GM23338 (cell line): ENCODE measurements at regions not wholly inside any gene's neighbourhood (a gene's known extent, or its start where the extent isn't known, plus 50 kb on each side); places are given as distances from the start of the nearest gene placed in this dataset.

Experiments
- ATAC-seq: fragments of 200-7000 bp; cut with Tn5 transposase; 3 replicates; pipeline ENCODE4 v1.9.1; 2020
- DNase-seq: peaks from one replicate; pipeline ENCODE4 v3.0.0-alpha.2; 2015; ENCODE audit warnings: low spot score
- H2AFZ ChIP-seq: fragments of 200-600 bp; sonication (generic); 2 replicates; pipeline ENCODE4 v1.8.0; 2016; ENCODE audit warnings: antibody characterized with exemption, mild to moderate bottlenecking, moderate library complexity
- H3F3A ChIP-seq: fragments of 200-600 bp; sonication (generic); replicated peaks from 2 replicates; pipeline ENCODE4 v1.8.0; 2017; ENCODE audit warnings: antibody characterized with exemption, mixed run types, low read depth
- H3K27ac ChIP-seq: fragments of 200-600 bp; sonication (generic); 2 replicates; pipeline ENCODE4 v1.6.1; 2016; ENCODE audit warnings: low read depth
- H3K27me3 ChIP-seq: fragments of 200-600 bp; sonication (generic); 2 replicates; pipeline ENCODE4 v1.8.0; 2016; ENCODE audit warnings: mild to moderate bottlenecking, mixed run types, moderate library complexity; ENCODE audit not compliant: insufficient read depth
- H3K36me3 ChIP-seq: fragments of 200-600 bp; sonication (generic); 2 replicates; pipeline ENCODE4 v1.8.0; 2016; ENCODE audit warnings: mild to moderate bottlenecking; ENCODE audit not compliant: insufficient read depth
- H3K4me1 ChIP-seq: fragments of 200-600 bp; sonication (generic); 2 replicates; pipeline ENCODE4 v1.8.0; 2016; ENCODE audit warnings: mild to moderate bottlenecking, moderate library complexity; ENCODE audit not compliant: insufficient read depth
- H3K4me2 ChIP-seq: fragments of 200-600 bp; sonication (generic); 2 replicates; pipeline ENCODE4 v1.7.1; 2017; ENCODE audit warnings: mixed run types
- H3K4me3 ChIP-seq: fragments of 200-600 bp; sonication (generic); 2 replicates; pipeline ENCODE4 v1.6.1; 2016; ENCODE audit warnings: mixed run types
- H3K79me2 ChIP-seq: fragments of 200-600 bp; sonication (generic); replicated peaks from 2 replicates; pipeline ENCODE4 v1.8.0; 2017; ENCODE audit warnings: mild to moderate bottlenecking; ENCODE audit not compliant: insufficient read depth
- H3K9me2 ChIP-seq: fragments of 200-600 bp; sonication (generic); 2 replicates; pipeline ENCODE4 v1.8.0; 2017; ENCODE audit not compliant: insufficient read depth
- H4K20me1 ChIP-seq: fragments of 200-600 bp; sonication (generic); replicated peaks from 2 replicates; pipeline ENCODE4 v1.8.0; 2017; ENCODE audit warnings: mild to moderate bottlenecking; ENCODE audit not compliant: insufficient read depth
- H3K27ac Mint-ChIP-seq: 2 replicates; pipeline ENCODE4 v1.8.0; 2020; ENCODE audit warnings: inconsistent platforms, mild to moderate bottlenecking, moderate library complexity, mixed read lengths
- H3K27me3 Mint-ChIP-seq: 3 replicates; pipeline ENCODE4 v1.8.0; 2022; ENCODE audit warnings: low read depth, mild to moderate bottlenecking, moderate library complexity, mixed read lengths, inconsistent platforms; ENCODE audit not compliant: insufficient read depth, poor library complexity
- H3K36me3 Mint-ChIP-seq: 3 replicates; pipeline ENCODE4 v1.8.0; 2021; ENCODE audit warnings: low read depth, mild to moderate bottlenecking, inconsistent platforms, moderate library complexity, mixed read lengths
- H3K4me1 Mint-ChIP-seq: 3 replicates; pipeline ENCODE4 v1.8.0; 2020; ENCODE audit warnings: mild to moderate bottlenecking, inconsistent platforms, mixed read lengths
- H3K4me3 Mint-ChIP-seq: 3 replicates; pipeline ENCODE4 v1.8.0; 2021; ENCODE audit warnings: moderate library complexity, mild to moderate bottlenecking, inconsistent platforms, mixed read lengths
- H3K9me3 Mint-ChIP-seq: 3 replicates; pipeline ENCODE4 v1.8.0; 2020; ENCODE audit warnings: moderate library complexity, mild to moderate bottlenecking, inconsistent platforms, mixed read lengths
- CREB1 ChIP-seq: fragments of 250-450 bp; sonication (Bioruptor Pico); IDR thresholded peaks from 2 replicates; pipeline ENCODE4 v1.5.0; 2020; ENCODE audit warnings: low read depth, mild to moderate bottlenecking, moderate library complexity
- EZH2 ChIP-seq: fragments of 200-600 bp; sonication (generic); IDR thresholded peaks from one replicate; pipeline ENCODE4 v1.8.0; 2017; ENCODE audit warnings: antibody characterized with exemption, mild to moderate bottlenecking, low read depth; ENCODE audit not compliant: unreplicated experiment
- EZH2phosphoT487 ChIP-seq: fragments of 200-600 bp; sonication (generic); IDR thresholded peaks from one replicate; pipeline ENCODE4 v1.8.1; 2018; ENCODE audit warnings: antibody characterized with exemption; ENCODE audit not compliant: unreplicated experiment
- JUNB ChIP-seq: IDR thresholded peaks from one replicate; pipeline ENCODE4 v1.6.1; 2016; ENCODE audit warnings: antibody characterized with exemption; ENCODE audit not compliant: unreplicated experiment
- NANOG ChIP-seq: IDR thresholded peaks from 2 replicates; pipeline ENCODE4 v1.6.1; 2016; ENCODE audit warnings: antibody characterized with exemption, borderline replicate concordance
- POLR2AphosphoS5 ChIP-seq: IDR thresholded peaks from 2 replicates; pipeline ENCODE4 v1.6.1; 2016; ENCODE audit warnings: antibody characterized with exemption, low read depth
- ZNF114 ChIP-seq: fragments of 250-450 bp; sonication (Bioruptor Pico); IDR thresholded peaks from 2 replicates; pipeline ENCODE4 v1.5.0; 2020; ENCODE audit warnings: mild to moderate bottlenecking, moderate library complexity
- ZNF331 ChIP-seq: fragments of 250-450 bp; sonication (Bioruptor Pico); IDR thresholded peaks from 2 replicates; pipeline ENCODE4 v1.5.0; 2020; ENCODE audit warnings: low read depth, mild to moderate bottlenecking, moderate library complexity
- TF ChIP-seq, protein P1 (sequence below): IDR thresholded peaks from one replicate; pipeline ENCODE4 v1.6.1; 2018; ENCODE audit warnings: antibody characterized with exemption; ENCODE audit not compliant: unreplicated experiment
- TF ChIP-seq, protein P2 (sequence below): IDR thresholded peaks from 2 replicates; pipeline ENCODE4 v1.6.1; 2016; ENCODE audit warnings: antibody characterized with exemption

DNA sequence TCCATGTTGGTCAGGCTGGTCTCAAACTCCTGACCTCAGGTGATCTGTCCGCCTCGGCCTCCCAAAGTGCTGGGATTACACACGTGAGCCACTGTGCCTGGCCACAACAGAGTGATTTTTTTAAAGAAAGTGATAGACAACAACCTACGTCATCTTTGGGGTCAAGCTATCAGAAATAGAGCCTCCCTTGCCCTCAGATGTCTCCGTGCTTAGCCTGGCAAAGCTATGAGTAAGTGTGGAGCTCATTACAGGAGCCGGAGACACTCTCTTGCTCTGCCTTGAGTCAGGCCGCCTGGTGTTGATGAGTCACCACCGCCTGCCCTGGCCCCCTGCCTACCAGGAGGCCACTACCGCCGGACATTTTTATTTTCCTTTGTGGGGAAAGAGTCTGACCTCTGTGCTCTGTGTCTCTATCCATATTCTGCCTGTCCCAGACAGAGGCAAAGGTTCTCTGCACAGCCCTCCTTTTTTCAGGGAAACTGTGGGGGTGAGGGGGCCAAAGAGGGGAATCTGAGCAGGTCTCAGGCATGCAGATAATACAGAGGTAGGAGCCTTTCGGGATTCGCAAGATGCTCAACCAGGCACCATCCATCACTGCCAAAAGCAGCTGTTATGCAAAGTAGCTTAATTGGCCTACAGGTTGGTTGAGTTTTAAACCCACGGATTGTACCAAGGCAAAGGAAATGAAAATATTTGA, 123.7 kb upstream of the CPEB4 start:
- Histone ChIP-seq H3K79me2 (no peaks in the 10 kb centered on the region), H3K36me3 (no peaks in the 10 kb centered on the region), H3K9me2 (peaks cover 4% of the 10 kb centered on the region; the same call in 1 of the 2 replicates), H4K20me1 (no peaks in the 10 kb centered on the region), H2AFZ (peak overlapping the region; percentile 92), H3K27ac (no peak overlapping the region), H3K4me2 (no peak overlapping the region), H3K27me3 (no peaks in the 10 kb centered on the region), H3F3A (no peaks in the 10 kb centered on the region), H3K4me3 (no peak overlapping the region), H3K4me1 (peaks cover 6% of the 10 kb centered on the region)
- ATAC-seq: peak; percentile 85
- Mint-ChIP-seq H3K4me1 (peaks cover 8% of the 10 kb centered on the region), H3K36me3 (no peaks in the 10 kb centered on the region), H3K4me3 (no peak overlapping the region), H3K27ac (peak overlapping the region; percentile 80), H3K27me3 (peaks cover 7% of the 10 kb centered on the region), H3K9me3 (no peaks in the 10 kb centered on the region; the same call in 2 of the 3 replicates)
- TF ChIP-seq ZNF331 (CRISPR knock-in tag) (no peak), POLR2AphosphoS5 (no peak), EZH2phosphoT487 (no peak), ZNF114 (CRISPR knock-in tag) (no peak), EZH2 (no peak), JUNB (no peak), CREB1 (no peak), NANOG (no peak)
- TF ChIP-seq, protein P1, sequence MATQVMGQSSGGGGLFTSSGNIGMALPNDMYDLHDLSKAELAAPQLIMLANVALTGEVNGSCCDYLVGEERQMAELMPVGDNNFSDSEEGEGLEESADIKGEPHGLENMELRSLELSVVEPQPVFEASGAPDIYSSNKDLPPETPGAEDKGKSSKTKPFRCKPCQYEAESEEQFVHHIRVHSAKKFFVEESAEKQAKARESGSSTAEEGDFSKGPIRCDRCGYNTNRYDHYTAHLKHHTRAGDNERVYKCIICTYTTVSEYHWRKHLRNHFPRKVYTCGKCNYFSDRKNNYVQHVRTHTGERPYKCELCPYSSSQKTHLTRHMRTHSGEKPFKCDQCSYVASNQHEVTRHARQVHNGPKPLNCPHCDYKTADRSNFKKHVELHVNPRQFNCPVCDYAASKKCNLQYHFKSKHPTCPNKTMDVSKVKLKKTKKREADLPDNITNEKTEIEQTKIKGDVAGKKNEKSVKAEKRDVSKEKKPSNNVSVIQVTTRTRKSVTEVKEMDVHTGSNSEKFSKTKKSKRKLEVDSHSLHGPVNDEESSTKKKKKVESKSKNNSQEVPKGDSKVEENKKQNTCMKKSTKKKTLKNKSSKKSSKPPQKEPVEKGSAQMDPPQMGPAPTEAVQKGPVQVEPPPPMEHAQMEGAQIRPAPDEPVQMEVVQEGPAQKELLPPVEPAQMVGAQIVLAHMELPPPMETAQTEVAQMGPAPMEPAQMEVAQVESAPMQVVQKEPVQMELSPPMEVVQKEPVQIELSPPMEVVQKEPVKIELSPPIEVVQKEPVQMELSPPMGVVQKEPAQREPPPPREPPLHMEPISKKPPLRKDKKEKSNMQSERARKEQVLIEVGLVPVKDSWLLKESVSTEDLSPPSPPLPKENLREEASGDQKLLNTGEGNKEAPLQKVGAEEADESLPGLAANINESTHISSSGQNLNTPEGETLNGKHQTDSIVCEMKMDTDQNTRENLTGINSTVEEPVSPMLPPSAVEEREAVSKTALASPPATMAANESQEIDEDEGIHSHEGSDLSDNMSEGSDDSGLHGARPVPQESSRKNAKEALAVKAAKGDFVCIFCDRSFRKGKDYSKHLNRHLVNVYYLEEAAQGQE: no peak
- TF ChIP-seq, protein P2, sequence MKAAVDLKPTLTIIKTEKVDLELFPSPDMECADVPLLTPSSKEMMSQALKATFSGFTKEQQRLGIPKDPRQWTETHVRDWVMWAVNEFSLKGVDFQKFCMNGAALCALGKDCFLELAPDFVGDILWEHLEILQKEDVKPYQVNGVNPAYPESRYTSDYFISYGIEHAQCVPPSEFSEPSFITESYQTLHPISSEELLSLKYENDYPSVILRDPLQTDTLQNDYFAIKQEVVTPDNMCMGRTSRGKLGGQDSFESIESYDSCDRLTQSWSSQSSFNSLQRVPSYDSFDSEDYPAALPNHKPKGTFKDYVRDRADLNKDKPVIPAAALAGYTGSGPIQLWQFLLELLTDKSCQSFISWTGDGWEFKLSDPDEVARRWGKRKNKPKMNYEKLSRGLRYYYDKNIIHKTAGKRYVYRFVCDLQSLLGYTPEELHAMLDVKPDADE: no peak
- DNase-seq: peak; percentile 34

DNA sequence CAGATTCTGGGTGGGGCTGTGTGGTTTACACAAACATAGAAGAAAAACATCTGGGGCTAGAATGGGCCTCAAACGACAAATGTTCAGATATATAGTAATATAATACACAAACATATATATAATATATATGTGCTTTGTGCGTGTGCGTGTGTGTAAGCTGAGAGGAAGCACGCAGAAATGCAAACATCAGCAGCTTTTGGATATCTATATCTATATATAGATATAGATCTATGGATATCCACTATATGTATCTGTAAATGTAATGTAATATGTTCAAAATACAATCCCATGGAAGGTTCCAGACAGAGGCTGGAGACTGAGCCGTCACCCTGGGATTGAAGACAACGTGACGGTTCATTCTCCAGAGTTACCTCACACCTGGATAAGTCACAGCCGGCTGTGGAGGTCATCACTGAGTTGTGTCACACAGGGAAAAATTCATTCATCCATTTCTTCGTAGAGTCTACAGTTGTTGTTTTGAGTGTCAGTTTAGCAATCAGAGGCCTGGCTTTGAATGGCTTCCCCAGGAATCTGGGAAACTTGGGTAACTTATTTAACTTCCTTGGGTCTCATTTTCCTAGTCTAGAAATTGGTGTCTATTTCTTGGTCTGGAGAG, 123.0 kb upstream of the CPEB4 start:
- Histone ChIP-seq H3K27me3 (no peaks in the 10 kb centered on the region), H3K9me2 (0 out of 2 replicates have a peak, but pooled peaks cover 9% of the 10 kb centered on the region), H3K27ac (no peak overlapping the region), H3K36me3 (no peaks in the 10 kb centered on the region), H4K20me1 (no peaks in the 10 kb centered on the region), H3K4me3 (no peak overlapping the region), H3K4me1 (peaks cover 6% of the 10 kb centered on the region), H2AFZ (peak overlapping the region; percentile 92; the same call in 1 of the 2 replicates), H3F3A (no peaks in the 10 kb centered on the region), H3K79me2 (no peaks in the 10 kb centered on the region), H3K4me2 (no peak overlapping the region)
- no peak overlapping the region for H3K4me3 Mint-ChIP-seq
- no peaks in the 10 kb centered on the region; the same call in 2 of the 3 replicates for H3K9me3 Mint-ChIP-seq
- H3K27ac Mint-ChIP-seq: no peak overlapping the region
- H3K4me1 Mint-ChIP-seq: peaks cover 8% of the 10 kb centered on the region
- DNase-seq (no peak), ATAC-seq (no peak)
- no peaks in the 10 kb centered on the region for H3K36me3 Mint-ChIP-seq
- TF ChIP-seq POLR2AphosphoS5 (no peak), ZNF114 (CRISPR knock-in tag) (no peak), ZNF331 (CRISPR knock-in tag) (no peak), JUNB (no peak), CREB1 (no peak)
- TF ChIP-seq, protein P2: no peak
- TF ChIP-seq, protein P1: no peak
- H3K27me3 Mint-ChIP-seq: peaks cover 7% of the 10 kb centered on the region
